ENCODE measurements at regions not wholly inside any gene's neighbourhood (a gene's known extent, or its start where the extent isn't known, plus 50 kb on each side); places are given as distances from the start of the nearest gene placed in this dataset.

GRCh38 chr2:151106805-151107506, 154.7 kb downstream of the RBM43 start:
- H3K79me2 ChIP-seq: no peaks in the 10 kb centered on the region
- H3K4me2 ChIP-seq (ENCODE audit: low read length): no peak overlapping the region
- no peaks in the 10 kb centered on the region for H3K36me3 ChIP-seq (ENCODE audit: control insufficient read depth, insufficient read depth, low read length)
- H3K4me3 ChIP-seq (ENCODE audit: low read depth, low read length): no peak overlapping the region
- H3K4me1 ChIP-seq: no peaks in the 10 kb centered on the region
- no peaks in the 10 kb centered on the region for H3K27me3 ChIP-seq (ENCODE audit: control insufficient read depth, insufficient read depth, low read length)
- no peaks in the 10 kb centered on the region for H3K9me3 ChIP-seq (ENCODE audit: control insufficient read depth, low read length)
- no peak overlapping the region for H3K27ac ChIP-seq
- H3K9ac ChIP-seq: no peak overlapping the region
- no peak for TF ChIP-seq CTCF (IDR thresholded peaks at IDR 0.05)
- H2AFZ ChIP-seq: no peak overlapping the region

- Histone ChIP-seq H3K4me2 (ENCODE audit: low read length) (no peak overlapping the region), H3K27me3 (ENCODE audit: control insufficient read depth, insufficient read depth, low read length) (no peaks in the 10 kb centered on the region), H3K4me3 (ENCODE audit: low read depth, low read length) (no peak overlapping the region), H3K9ac (no peak overlapping the region), H3K36me3 (ENCODE audit: control insufficient read depth, insufficient read depth, low read length) (no peaks in the 10 kb centered on the region), H3K4me1 (no peaks in the 10 kb centered on the region), H2AFZ (no peak overlapping the region), H3K27ac (no peak overlapping the region), H3K79me2 (no peaks in the 10 kb centered on the region), H3K9me3 (ENCODE audit: control insufficient read depth, low read length) (no peaks in the 10 kb centered on the region)
- no peak for TF ChIP-seq CTCF (IDR thresholded peaks at IDR 0.05)
Measured at GRCh38 chr2:151103551-151103950, 158.1 kb downstream of the RBM43 start.

GRCh38 chr2:151102226-151102625, 159.4 kb downstream of the RBM43 start:
- H3K4me3 ChIP-seq (ENCODE audit: low read depth, low read length): no peak overlapping the region

GRCh38 chr2:151098841-151099240, 162.8 kb downstream of the RBM43 start:
- no peak overlapping the region for H2AFZ ChIP-seq
- no peaks in the 10 kb centered on the region for H3K27me3 ChIP-seq (ENCODE audit: control insufficient read depth, insufficient read depth, low read length)
- H3K9ac ChIP-seq: no peak overlapping the region
- H3K27ac ChIP-seq: no peak overlapping the region
- no peak overlapping the region for H3K4me2 ChIP-seq (ENCODE audit: low read length)
- no peak overlapping the region for H3K4me3 ChIP-seq (ENCODE audit: low read depth, low read length)
- H3K79me2 ChIP-seq: no peaks in the 10 kb centered on the region
- TF ChIP-seq CTCF (IDR thresholded peaks at IDR 0.05): no peak
- H3K36me3 ChIP-seq (ENCODE audit: control insufficient read depth, insufficient read depth, low read length): no peaks in the 10 kb centered on the region
- H3K9me3 ChIP-seq (ENCODE audit: control insufficient read depth, low read length): no peaks in the 10 kb centered on the region
- H3K4me1 ChIP-seq: peaks cover 2% of the 10 kb centered on the region

More at GRCh38 chr2:151102226-151102625, 159.4 kb downstream of the RBM43 start:
- H3K36me3 ChIP-seq (ENCODE audit: control insufficient read depth, insufficient read depth, low read length): no peaks in the 10 kb centered on the region
- H3K4me2 ChIP-seq (ENCODE audit: low read length): no peak overlapping the region
- no peak overlapping the region for H3K9ac ChIP-seq
- H3K27me3 ChIP-seq (ENCODE audit: control insufficient read depth, insufficient read depth, low read length): no peaks in the 10 kb centered on the region
- no peak overlapping the region for H2AFZ ChIP-seq
- H3K27ac ChIP-seq: no peak overlapping the region
- H3K4me1 ChIP-seq: no peaks in the 10 kb centered on the region
- H3K79me2 ChIP-seq: no peaks in the 10 kb centered on the region
- no peak for TF ChIP-seq CTCF (IDR thresholded peaks at IDR 0.05)
- no peaks in the 10 kb centered on the region for H3K9me3 ChIP-seq (ENCODE audit: control insufficient read depth, low read length)

GRCh38 chr2:151097895-151098294, 163.8 kb downstream of the RBM43 start:
- TF ChIP-seq CTCF (IDR thresholded peaks at IDR 0.05): no peak
- Histone ChIP-seq H3K9ac (no peak overlapping the region), H3K4me2 (ENCODE audit: low read length) (no peak overlapping the region), H3K4me3 (ENCODE audit: low read depth, low read length) (no peak overlapping the region), H3K79me2 (no peaks in the 10 kb centered on the region), H2AFZ (no peak overlapping the region), H3K9me3 (ENCODE audit: control insufficient read depth, low read length) (no peaks in the 10 kb centered on the region), H3K36me3 (ENCODE audit: control insufficient read depth, insufficient read depth, low read length) (no peaks in the 10 kb centered on the region), H3K4me1 (peaks cover 7% of the 10 kb centered on the region), H3K27me3 (ENCODE audit: control insufficient read depth, insufficient read depth, low read length) (no peaks in the 10 kb centered on the region), H3K27ac (no peak overlapping the region)
